ENCODE measurements at regions not wholly inside any gene's neighbourhood (a gene's known extent, or its start where the extent isn't known, plus 50 kb on each side); places are given as distances from the start of the nearest gene placed in this dataset.

GRCh38 chr9:99743455-99743854 is 78.2 kb upstream of the NR4A3 start:
- TF ChIP-seq ZFX (CRISPR knock-in tag; IDR thresholded peaks at IDR 0.05) (no peak), CTCF (IDR thresholded peaks at IDR 0.05 in 2 of 3, conservative IDR thresholded peaks at IDR 0.05 in 1 of 3; ENCODE audit: insufficient read depth in 2 of 3, low read depth in 1 of 3, low read length in 3 of 3) (no peak), NFXL1 (CRISPR knock-in tag; IDR thresholded peaks at IDR 0.05) (no peak), HNRNPLL (IDR thresholded peaks at IDR 0.05; ENCODE audit: low read depth, low read length, poor library complexity, severe bottlenecking) (no peak), CREB1 (IDR thresholded peaks at IDR 0.05) (no peak), CREB1 (CRISPR knock-in tag; IDR thresholded peaks at IDR 0.05) (no peak), CEBPB (tag; IDR thresholded peaks at IDR 0.05) (no peak), HMGXB4 (CRISPR knock-in tag; IDR thresholded peaks at IDR 0.05) (no peak)
